GM12878 (cell line): ENCODE measurements at regions not wholly inside any gene's neighbourhood (a gene's known extent, or its start where the extent isn't known, plus 50 kb on each side); places are given as distances from the start of the nearest gene placed in this dataset.

Experiments used
- EZH2 ChIP-seq: IDR thresholded peaks from 2 replicates; pipeline ENCODE4 v1.6.1; 2012; ENCODE audit warnings: low read depth, mild to moderate bottlenecking, control low read depth, inconsistent platforms, low read length, borderline replicate concordance; ENCODE audit not compliant: control insufficient read depth
- MXI1 ChIP-seq: fragments of 150-350 bp; IDR thresholded peaks from 2 replicates; pipeline ENCODE4 v1.6.1; 2011; ENCODE audit warnings: low read depth, mild to moderate bottlenecking, inconsistent platforms, low read length, improper control_type of control experiment
- POLR2A ChIP-seq: IDR thresholded peaks from 2 replicates; pipeline ENCODE4 v1.6.1; 2011; ENCODE audit warnings: low read depth, mild to moderate bottlenecking, low read length

GRCh38 chr9:3036333-3036700 is 192.4 kb upstream of the PUM3 start:
- TF ChIP-seq EZH2: no peak
- no peak for TF ChIP-seq POLR2A
- no peak for TF ChIP-seq MXI1
